DMS 273 (cell line): ENCODE measurements at regions not wholly inside any gene's neighbourhood (a gene's known extent, or its start where the extent isn't known, plus 50 kb on each side); places are given as distances from the start of the nearest gene placed in this dataset.
"Not testable (repeated sequence)": the region's sequence is repeated elsewhere in the genome, so short reads cannot be mapped to it uniquely, and the experiment has no call there.

Experiments used
- DNase-seq: peaks from one replicate; lab custom pipeline; 2025; ENCODE audit not compliant: unreplicated experiment; lab: John Stamatoyannopoulos, UW

GRCh38 chr19:31525610-31526147 is 176.4 kb upstream of the TSHZ3 start:
- no peak for DNase-seq

DNA sequence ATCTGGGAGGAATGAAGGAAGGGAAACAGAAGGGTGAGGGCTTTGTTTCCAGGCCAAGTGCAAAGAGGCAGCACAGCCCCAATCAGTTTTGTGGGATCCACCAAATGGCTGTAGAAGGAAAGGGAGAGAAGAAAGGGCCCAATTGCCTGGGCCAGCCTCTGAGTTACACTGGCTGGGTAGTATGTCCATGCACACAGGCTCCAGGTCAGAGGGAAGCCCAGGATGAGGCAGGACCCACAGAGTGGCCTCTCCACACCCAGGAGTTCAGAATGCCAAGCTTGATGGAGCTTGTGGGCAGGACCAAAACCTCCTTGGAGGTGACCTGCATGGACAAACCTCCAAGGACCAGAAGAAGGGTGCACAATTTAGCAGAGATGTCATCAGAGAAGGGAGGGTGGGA is 178.2 kb upstream of the TSHZ3 start:
- DNase-seq = no peak

DNA sequence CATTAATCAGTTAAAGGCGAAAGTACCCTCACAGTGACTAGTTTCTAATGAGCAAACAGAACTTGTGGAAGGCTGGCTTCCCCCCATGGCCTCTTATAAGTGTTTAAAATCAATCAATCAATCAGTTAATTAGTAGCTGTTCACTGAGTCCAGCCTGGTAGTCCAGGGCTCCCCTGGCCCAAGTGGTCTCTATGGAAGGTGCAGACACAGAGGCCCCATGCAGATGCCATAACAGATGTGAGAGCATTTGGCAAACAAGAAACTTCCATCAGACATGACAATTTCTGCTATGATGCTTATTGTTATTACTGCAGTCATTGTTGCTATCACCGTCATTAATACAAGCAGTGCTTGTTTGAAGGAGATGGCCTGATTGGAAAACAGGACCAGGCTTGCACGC is 179.0 kb upstream of the TSHZ3 start:
- no peak for DNase-seq

DNA sequence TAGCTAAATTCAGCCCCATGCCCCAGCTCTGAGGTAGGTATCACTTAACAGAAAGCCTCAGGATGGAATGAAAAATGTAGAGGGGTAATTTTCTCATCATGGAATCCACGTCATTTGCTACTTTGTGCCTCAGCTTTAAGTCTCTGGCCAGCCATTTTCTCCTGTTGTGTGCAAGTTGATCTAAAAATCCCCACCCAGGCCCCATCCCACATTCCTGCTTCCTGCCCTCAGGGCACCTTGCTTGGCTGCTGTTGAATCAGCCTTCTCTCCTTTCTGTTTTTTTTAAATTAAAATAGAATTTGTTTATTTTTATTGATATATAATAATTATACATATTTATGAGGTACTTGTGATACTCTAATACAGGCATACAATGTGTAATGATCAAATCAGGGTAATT is 179.9 kb upstream of the TSHZ3 start:
- DNase-seq = no peak

GRCh38 chr19:31530781-31531180 is 181.5 kb upstream of the TSHZ3 start:
- DNase-seq = no peak

GRCh38 chr19:31531326-31531725 is 182.1 kb upstream of the TSHZ3 start:
- DNase-seq = no peak

DNA sequence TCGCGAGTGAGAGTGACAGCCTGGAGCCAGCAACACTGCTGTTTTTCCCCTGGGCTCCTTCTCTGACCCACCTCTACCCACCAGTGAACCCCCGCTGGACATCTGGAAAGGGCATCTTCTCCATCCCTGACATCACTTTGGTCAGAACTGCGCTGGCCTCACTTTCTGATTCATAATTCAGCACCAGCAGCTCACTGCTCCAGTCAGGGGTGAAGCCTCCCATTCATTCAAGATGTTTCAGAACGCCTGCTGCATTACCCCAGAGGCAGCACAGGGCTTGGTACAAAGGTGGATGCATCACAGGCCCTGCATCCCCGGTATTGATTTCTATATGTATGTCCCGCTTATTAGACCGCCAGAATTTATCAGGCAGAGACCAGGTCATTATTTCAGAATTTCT is 182.8 kb upstream of the TSHZ3 start:
- no peak for DNase-seq

DNA sequence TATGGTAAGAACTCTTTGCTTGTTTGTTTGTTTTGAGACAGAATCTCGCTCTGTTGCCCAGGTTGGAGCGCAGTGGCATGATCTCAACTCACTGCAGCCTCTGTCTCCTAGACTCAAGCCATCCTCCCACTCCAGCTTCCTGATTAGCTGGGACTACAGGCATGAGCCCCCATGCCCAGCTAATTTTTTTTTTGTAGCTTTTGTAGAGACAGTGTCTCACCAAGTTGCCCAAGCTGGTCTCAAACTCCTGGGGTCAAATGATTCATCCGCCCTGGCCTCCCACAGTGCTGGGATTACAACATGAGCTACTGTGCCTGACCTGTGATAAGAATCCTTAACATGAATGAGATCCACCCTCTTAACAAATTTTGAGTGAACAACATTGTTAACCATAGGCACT is 183.9 kb upstream of the TSHZ3 start:
- no peak for DNase-seq

GRCh38 chr19:31534231-31534630 is 185.0 kb upstream of the TSHZ3 start:
- DNase-seq = no peak

DNA sequence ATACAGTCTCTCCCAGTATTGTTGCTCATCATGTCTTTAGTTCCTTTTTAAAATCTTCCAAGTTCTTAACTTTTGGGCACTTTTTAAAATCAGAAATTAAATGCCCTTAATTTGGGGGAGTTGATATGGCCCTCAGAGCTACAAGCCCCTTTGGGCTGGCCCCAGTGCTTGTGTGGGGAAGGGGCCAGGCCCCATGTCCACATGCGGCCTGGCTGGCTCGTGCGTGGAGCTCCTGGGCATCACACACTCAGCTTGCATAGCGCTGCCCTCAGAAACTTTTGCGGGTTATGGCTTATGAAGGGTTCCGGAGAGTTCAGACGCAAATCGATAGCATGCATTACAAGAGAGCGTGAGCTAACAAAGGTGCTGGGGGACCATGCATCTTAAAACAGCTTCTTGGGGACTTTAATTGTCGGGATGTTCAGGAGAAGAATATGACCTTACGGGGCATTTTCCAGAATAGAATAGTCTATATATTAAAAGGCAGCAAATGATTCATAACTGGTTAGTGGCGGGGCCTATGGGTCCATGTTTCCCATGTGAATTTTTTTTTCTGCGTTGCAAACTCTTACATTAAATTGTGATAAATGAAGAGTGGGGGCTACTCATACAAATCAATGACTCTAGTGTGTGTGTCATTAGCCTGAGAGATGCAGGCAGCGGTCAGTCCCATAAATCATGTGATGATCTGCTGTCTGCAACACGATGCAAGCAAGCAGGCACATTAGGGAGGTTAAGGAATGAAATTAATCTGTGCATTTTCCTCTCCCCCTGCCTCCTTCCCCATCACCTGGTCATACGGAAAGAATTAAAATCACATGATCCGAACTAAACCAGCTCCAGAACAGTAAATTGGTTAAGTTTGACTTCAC is 185.8 kb upstream of the TSHZ3 start:
- DNase-seq = no peak

DNA sequence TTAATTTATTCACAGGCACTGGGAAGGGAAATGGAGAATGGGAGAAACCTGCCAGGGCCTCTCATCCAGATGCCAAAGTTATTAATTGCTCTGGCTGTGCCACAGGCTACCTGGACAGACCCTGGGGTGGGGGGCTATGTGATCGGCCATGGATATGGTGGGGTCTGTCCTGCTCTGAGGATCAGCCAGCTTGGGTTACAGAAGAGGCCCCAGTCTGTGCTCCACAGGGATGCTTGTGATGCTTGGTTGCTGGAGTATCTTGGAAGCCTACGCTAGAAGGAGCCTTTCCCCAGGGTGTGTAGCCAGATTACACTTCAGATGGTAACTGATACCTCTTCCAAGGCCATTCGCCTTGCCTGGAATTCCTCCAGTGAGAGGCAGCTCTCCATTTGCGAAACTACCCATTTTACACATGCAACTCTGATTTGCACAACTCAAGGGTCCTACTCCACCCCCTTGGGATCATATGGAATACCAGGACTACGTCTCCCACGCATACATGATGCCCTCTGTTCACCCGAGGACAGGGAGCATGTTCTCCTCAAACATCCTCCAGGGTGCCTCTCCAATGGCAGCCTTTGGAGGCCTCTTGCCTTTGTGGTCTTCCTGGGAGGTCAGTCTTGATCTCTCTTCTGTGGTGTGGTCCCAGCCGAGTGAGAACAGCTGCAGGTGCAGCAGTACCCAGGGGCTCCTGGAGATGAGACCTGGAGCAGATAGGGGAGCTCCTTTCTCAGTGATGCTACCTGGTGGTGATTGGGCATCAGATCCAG is 186.6 kb upstream of the TSHZ3 start:
- no peak for DNase-seq

DNA sequence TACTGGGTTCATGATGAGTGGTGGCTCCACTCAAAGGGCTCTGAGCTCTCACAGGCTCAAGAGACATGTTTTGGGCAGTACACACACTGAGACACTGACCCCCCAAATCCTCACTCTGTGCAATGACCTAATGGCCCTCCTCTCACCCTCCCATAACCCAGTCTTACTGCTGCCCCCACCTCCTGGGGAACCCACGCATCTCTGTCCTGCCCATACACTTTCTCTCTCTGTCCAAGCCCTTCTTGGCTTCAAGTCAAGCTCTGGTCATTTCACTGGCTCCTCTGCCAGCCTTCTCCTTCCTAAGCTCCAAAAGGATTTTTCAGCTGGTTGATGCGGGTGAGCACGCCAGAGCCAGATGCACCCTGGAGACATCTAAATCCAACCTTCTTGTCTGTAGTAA is 187.9 kb upstream of the TSHZ3 start:
- no peak for DNase-seq

GRCh38 chr19:31537902-31538301 is 188.7 kb upstream of the TSHZ3 start:
- not testable (repeated sequence) for DNase-seq

GRCh38 chr19:31538879-31539278 is 189.6 kb upstream of the TSHZ3 start:
- DNase-seq = no peak

DNA sequence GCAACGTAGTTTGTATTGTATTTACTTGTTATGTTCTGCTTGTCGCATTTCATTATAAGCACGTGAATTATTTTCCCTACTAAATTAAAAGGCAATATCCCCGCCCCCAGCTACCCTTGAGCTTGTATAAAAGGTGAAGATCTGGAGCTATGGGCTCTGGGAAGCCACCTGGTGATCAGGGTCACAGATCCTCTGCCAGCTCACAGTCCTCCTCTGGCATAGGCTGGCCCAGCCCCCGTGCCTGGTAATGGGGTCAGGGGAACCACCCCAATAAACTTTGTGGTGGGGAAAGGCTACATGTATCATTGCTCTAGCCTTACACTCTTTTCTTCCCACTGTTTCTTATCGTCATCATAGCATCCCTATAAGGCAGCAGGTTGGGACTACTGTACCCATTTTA is 190.2 kb upstream of the TSHZ3 start:
- DNase-seq = no peak

GRCh38 chr19:31541396-31541795 is 192.2 kb upstream of the TSHZ3 start:
- DNase-seq = no peak

DNA sequence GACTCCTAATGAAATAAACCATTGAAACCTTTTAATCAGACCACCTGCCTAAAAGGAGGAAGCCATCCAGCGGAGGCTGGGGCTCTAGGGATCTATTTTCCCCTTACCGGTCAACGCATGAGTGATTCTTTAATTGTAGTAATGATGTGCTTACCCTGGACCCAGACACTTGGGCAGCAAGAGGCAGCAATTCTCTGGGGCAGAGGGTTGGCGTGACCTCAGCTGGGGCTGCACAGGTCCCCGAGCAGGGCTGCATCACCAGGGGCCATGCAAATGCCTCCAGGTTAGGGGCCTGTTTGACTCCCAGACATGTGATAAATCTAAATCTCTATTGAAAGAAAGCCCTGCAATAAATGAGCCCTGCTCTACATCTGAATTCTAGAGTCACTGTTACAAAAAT is 194.2 kb upstream of the TSHZ3 start:
- no peak for DNase-seq

GRCh38 chr19:31545777-31546176 is 196.5 kb upstream of the TSHZ3 start:
- no peak for DNase-seq

DNA sequence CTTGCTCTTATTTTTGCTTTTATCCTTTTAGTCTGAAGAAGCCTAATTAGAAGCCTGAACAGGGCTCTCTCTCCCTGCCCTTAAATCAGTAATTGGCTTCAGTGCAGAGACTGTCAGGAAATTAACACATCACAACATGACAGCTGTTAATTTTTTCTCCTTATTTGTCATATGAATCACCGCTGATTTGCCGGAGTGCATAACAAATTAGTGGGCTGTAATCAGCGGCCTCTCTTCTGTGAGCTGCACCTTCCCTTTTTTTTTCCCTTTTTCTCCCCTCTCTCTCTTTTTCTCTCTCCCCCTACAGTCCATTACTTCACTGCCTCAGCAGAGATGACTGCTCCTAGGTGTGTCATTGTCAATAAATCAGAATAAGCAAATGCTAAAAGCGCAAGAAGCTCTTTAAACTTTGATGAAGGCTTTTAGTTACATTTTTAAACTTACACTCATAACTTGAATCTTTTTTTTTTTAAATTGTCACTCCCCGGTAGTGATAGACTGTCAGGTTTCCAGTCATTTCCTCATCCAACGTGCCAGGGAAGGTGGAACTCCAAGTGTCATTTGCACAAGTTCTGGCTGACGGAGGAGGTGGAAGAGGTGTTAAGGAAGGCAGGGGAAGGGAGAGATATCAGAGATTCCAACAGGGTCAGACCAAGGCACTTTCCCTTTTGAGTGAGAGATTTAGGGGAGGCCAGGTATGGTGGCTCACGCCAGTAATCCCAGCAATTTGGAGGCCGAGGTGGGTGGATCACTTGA is 197.1 kb upstream of the TSHZ3 start:
- DNase-seq = no peak

DNA sequence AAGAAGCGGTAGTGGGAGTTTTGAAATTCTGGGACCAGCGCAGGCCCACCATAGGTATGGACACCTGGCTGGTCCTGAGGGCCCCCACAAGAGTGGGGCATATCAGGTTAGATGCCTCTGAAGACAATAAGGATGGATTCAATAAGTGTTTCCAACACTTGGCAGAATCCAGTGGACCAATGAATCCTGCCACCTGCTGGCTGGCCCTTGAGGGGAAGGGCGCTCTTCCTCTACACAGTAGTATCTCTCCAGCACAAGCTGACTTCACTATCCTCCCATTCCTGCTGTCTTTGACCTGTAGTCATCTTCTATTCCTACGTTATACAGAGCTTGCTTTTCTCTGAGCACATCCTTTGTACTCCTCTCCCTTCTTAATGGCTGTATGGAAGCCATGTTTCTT is 199.7 kb upstream of the TSHZ3 start:
- DNase-seq = peak; percentile 27

GRCh38 chr19:31553112-31553845 is 204.0 kb upstream of the TSHZ3 start:
- DNase-seq = no peak
